Heart right ventricle (tissue), 16 donors: ENCODE measurements at regions not wholly inside any gene's neighbourhood (a gene's known extent, or its start where the extent isn't known, plus 50 kb on each side); places are given as distances from the start of the nearest gene placed in this dataset.
"Not testable (repeated sequence)": the region's sequence is repeated elsewhere in the genome, so short reads cannot be mapped to it uniquely, and the experiment has no call there.

Experiments used
- ATAC-seq, 8 donors: fragments of 200-7000 bp; cut with Tn5 transposase; one replicate each; pipeline ENCODE4 v1.9.1; 2020; ENCODE audit warnings: mild to moderate bottlenecking in 8 of 8, moderate library complexity in 8 of 8, moderate number of reproducible peaks in 1 of 8
- DNase-seq, 2 donors: peaks; one replicate each; pipeline ENCODE4 v3.0.0-alpha.2; 2020
- H3K27ac ChIP-seq, 10 donors: fragments of 200-600 bp; sonication (generic) in 2 of 10; one replicate each; pipeline versions ENCODE4 v1.5.0 to v1.8.0; 2020 to 2022; ENCODE audit warnings: mild to moderate bottlenecking in 3 of 10
- H3K27me3 ChIP-seq, 7 donors: fragments of 200-600 bp; one replicate each; pipeline ENCODE4 v1.8.0; 2021 to 2022; ENCODE audit warnings: mild to moderate bottlenecking in 2 of 7
- H3K36me3 ChIP-seq, 9 donors: fragments of 200-600 bp; sonication (generic) in 1 of 9; one replicate each; pipeline versions ENCODE4 v1.5.0 to v1.8.0; 2020 to 2022; ENCODE audit warnings: mild to moderate bottlenecking in 2 of 9
- H3K4me1 ChIP-seq, 9 donors: fragments of 200-600 bp; sonication (generic) in 1 of 9; one replicate each; pipeline versions ENCODE4 v1.5.0 to v1.8.0; 2020 to 2022; ENCODE audit warnings: mild to moderate bottlenecking in 4 of 9
- H3K4me3 ChIP-seq, 10 donors: fragments of 200-600 bp; sonication (generic) in 2 of 10; one replicate each; pipeline versions ENCODE4 v1.5.0 to v1.8.0; 2020 to 2022; ENCODE audit warnings: mild to moderate bottlenecking in 7 of 10, moderate library complexity in 2 of 10
- H3K9me3 ChIP-seq, 11 donors: fragments of 200-600 bp in 10 of 11; sonication (generic) in 2 of 11; one replicate each; pipeline versions ENCODE4 v1.5.0 to v1.8.0; 2013 to 2022; ENCODE audit warnings: mild to moderate bottlenecking in 2 of 11, control low read depth in 1 of 11, moderate library complexity in 1 of 11
- CTCF ChIP-seq, 9 donors: fragments of 200-600 bp; sonication (generic) in 2 of 9; IDR thresholded peaks; one replicate each; pipeline versions ENCODE4 v1.5.0 to v1.8.0; 2021 to 2022; ENCODE audit warnings: antibody characterized with exemption in 9 of 9, mild to moderate bottlenecking in 5 of 9, moderate library complexity in 1 of 9
- WGBS, 2 donors: extraction: QIAGEN DNeasy Blood & Tissue Kit; methylation state at CpG; one replicate each; pipeline ENCODE4 v1.1.7; 2013; ENCODE audit warnings: inconsistent platforms in 1 of 2; 5-methylcytosine and 5-hydroxymethylcytosine counted together
- intact Hi-C, 10 donors: fragments of 100-400 bp; cut with DNase I; formaldehyde crosslinking; loops; one replicate each; pipeline versions ENCODE4 v1.11.1 to v1.14.2; 2022
- donor health status: Arrhythmogenic right ventricular cardiomyopathy.
- donor health status: ischemic (EF 13 %, LVEDD 7.1; RV severe dilation, severe dysfunction).
- donor health status: healthy with polysubstance abuse.
- donor health status: DM: no; HTN: yes; CAD: no.
- donor health status: DM: no; HTN: no; CAD: no.
- donor health status: ischemic (EF 25% LVEDD 6.9; RV normal size, moderate dysfunction).
- donor health status: ischemic (EF 25% LVEDD 5.7; RV mildly dilated, moderate dysfunction).
- donor health status: healthy.
- donor health status: DM: yes; HTN: yes; CAD: no.
- donor health status: Ischemic cardiomyopathy.
- donor health status: ischemic (EF 35%, LVEDD 5.7; RV mildly dilated, moderate dysfunction).
- donor health status: nonischemic (EF 11% LVEDD 7.7; RV severe dilation, severe dysfunction).
- donor health status: DM: yes; HTN: yes; CAD: no.
- donor health status: PGD.
- donor health status: ischemic (EF 29% LVEDD 5.4; RV normal size, mild dysfunction).
- donor health status: nonischemic (EF 23%, LVEDD 6.1; RV moderate dilation, normal function).

- no peaks in the 10 kb centered on the region for H3K27me3 ChIP-seq
- intact Hi-C loops, result loop anchor here in 1 of 10 donors (10.0 kb wide), 1 partner anchor 64 kb away; no protein-coding TSS in a partner anchor
- no peak for DNase-seq
- no peaks in the 10 kb centered on the region for H3K9me3 ChIP-seq
- 35 to 56% methylated on average over 2 of the region's 2 CpGs for WGBS, 2 donors
- no peaks in the 10 kb centered on the region for H3K36me3 ChIP-seq
- H3K27ac ChIP-seq, result no peak overlapping the region
- ATAC-seq, result no peak
- no peak overlapping the region for H3K4me3 ChIP-seq
- H3K4me1 ChIP-seq, result no peaks in the 10 kb centered on the region
- TF ChIP-seq CTCF (IDR thresholded peaks at IDR 0.05), result no peak
Observed at GRCh38 chr15:35958975-35959374, 413.0 kb upstream of the DPH6 start.

GRCh38 chr15:35963326-35963725, 417.4 kb upstream of the DPH6 start:
- no peaks in the 10 kb centered on the region for H3K27me3 ChIP-seq
- intact Hi-C loops, result no loop called here
- no peaks in the 10 kb centered on the region for H3K9me3 ChIP-seq
- 78 to 80% methylated on average over 2 of the region's 2 CpGs for WGBS, 2 donors
- no peaks in the 10 kb centered on the region for H3K36me3 ChIP-seq
- ATAC-seq (no peak), DNase-seq (no peak)
- H3K4me3 ChIP-seq, result no peak overlapping the region
- no peak overlapping the region for H3K27ac ChIP-seq
- H3K4me1 ChIP-seq, result no peaks in the 10 kb centered on the region
- no peak for TF ChIP-seq CTCF (IDR thresholded peaks at IDR 0.05)

GRCh38 chr15:35966781-35967180, 420.8 kb upstream of the DPH6 start:
- Histone ChIP-seq H3K4me3 (no peak overlapping the region), H3K4me1 (no peaks in the 10 kb centered on the region), H3K27me3 (no peaks in the 10 kb centered on the region), H3K36me3 (no peaks in the 10 kb centered on the region), H3K9me3 (no peaks in the 10 kb centered on the region), H3K27ac (no peak overlapping the region)
- no peak for TF ChIP-seq CTCF (IDR thresholded peaks at IDR 0.05)
- no peak for ATAC-seq
- intact Hi-C loops, result no loop called here
- 88 to 96% methylated on average over 2 of the region's 2 CpGs for WGBS, 2 donors
- no peak for DNase-seq

- H3K4me1 ChIP-seq, H3K27ac ChIP-seq, H3K36me3 ChIP-seq, intact Hi-C loops, DNase-seq, H3K27me3 ChIP-seq, H3K4me3 ChIP-seq, ATAC-seq, H3K9me3 ChIP-seq: not testable (repeated sequence)
- WGBS, 2 donors, result 93 to 97% methylated on average over 17 of the region's 17 CpGs
Observed at GRCh38 chr15:35967968-35968367, 422.0 kb upstream of the DPH6 start.

- ATAC-seq (no peak), DNase-seq (no peak)
- intact Hi-C loops, result no loop called here
Observed at GRCh38 chr15:35973029-35973428, 427.1 kb upstream of the DPH6 start.

More at GRCh38 chr15:35973029-35973428, 427.1 kb upstream of the DPH6 start:
- Histone ChIP-seq H3K4me1 (no peaks in the 10 kb centered on the region), H3K4me3 (no peak overlapping the region), H3K9me3 (no peaks in the 10 kb centered on the region), H3K27me3 (no peaks in the 10 kb centered on the region), H3K27ac (no peak overlapping the region), H3K36me3 (no peaks in the 10 kb centered on the region)
- 24 to 52% methylated on average over 1 of the region's 1 CpG for WGBS, 2 donors
- TF ChIP-seq CTCF (IDR thresholded peaks at IDR 0.05), result no peak
